GM12874 (cell line): ENCODE measurements at regions not wholly inside any gene's neighbourhood (a gene's known extent, or its start where the extent isn't known, plus 50 kb on each side); places are given as distances from the start of the nearest gene placed in this dataset.

Source experiments
- TF ChIP-seq, protein P1 (sequence below): IDR thresholded peaks from 2 replicates; pipeline ENCODE4 v1.5.1; 2011; ENCODE audit warnings: low read depth, mild to moderate bottlenecking, control low read depth, low read length, moderate library complexity; ENCODE audit not compliant: insufficient read depth

DNA sequence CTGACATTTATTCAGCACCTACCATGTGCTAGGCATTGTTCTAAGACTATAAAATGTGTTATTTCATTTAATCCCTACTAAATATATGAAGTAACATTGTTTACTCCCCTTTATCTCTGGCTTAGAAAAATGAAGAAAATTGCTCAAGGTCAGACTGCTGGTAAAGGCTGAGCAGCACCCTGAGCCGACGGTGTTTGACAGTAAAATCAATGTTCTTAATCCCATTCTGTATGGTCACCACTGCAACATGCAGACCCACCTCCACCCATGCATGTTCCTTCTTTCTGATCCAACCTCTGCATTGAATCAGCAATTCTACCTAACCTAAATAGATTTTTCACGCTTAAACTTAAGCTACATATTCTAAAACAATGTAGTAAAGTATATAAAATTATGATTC, 216.5 kb downstream of the ZBBX start:
- TF ChIP-seq, protein P1, sequence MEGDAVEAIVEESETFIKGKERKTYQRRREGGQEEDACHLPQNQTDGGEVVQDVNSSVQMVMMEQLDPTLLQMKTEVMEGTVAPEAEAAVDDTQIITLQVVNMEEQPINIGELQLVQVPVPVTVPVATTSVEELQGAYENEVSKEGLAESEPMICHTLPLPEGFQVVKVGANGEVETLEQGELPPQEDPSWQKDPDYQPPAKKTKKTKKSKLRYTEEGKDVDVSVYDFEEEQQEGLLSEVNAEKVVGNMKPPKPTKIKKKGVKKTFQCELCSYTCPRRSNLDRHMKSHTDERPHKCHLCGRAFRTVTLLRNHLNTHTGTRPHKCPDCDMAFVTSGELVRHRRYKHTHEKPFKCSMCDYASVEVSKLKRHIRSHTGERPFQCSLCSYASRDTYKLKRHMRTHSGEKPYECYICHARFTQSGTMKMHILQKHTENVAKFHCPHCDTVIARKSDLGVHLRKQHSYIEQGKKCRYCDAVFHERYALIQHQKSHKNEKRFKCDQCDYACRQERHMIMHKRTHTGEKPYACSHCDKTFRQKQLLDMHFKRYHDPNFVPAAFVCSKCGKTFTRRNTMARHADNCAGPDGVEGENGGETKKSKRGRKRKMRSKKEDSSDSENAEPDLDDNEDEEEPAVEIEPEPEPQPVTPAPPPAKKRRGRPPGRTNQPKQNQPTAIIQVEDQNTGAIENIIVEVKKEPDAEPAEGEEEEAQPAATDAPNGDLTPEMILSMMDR, result no peak

DNA sequence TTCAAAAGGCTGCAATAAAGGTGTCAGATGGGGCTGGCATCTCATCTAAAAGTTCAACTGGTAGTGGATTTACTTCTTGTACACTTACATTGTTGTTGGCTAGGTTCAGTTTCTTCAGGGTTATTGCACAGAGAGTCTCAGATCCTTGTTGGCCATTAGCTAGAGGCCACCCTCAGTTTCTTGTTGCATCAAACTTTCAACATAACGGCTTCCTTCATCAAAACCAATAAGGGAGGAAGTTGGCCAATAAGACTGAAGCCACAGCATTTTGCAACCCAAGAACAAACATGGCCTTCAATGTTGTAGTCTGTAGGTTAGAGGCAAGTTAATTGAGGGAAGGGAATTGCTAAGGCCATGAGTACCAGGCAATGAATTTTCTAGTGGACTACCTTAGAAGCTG, 218.0 kb downstream of the ZBBX start:
- TF ChIP-seq, protein P1, result no peak

DNA sequence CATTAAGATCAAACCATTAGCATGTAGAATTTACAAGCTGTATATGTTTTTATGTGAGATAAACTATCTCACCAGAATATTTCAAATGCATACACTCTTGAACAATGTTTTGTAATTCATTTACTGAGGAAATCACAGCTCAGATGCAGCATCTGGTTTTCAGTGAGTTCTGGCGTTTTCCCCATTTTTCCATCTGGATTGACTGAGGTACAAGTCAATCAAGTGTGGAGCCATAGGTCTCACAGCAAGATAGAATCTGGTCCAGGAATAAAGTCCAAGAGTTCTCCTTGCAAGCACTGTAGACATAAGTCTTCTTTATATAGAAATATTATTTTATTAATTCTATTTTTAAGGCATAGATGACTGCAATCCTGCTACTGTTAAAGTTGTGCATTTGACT, 219.3 kb downstream of the ZBBX start:
- TF ChIP-seq, protein P1, result no peak

DNA sequence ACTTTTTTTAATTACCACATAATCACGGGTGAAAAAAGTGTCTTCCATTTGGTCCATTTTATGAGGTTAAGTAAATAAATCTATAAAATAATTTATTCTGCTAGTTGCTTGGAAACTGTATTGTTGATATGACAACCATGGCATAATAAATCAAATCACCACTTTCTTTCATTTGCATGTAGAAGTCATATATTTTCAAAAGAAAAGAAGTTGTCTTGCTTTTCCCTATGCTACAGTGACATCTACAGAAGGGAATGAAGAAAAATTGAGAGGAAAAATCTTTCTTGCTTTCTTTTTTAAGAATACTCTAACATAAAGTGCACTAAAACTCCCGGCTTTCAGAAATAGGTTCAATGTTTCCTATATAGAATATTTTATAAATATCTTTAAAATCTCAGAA, 228.5 kb downstream of the ZBBX start:
- TF ChIP-seq, protein P1, result no peak

DNA sequence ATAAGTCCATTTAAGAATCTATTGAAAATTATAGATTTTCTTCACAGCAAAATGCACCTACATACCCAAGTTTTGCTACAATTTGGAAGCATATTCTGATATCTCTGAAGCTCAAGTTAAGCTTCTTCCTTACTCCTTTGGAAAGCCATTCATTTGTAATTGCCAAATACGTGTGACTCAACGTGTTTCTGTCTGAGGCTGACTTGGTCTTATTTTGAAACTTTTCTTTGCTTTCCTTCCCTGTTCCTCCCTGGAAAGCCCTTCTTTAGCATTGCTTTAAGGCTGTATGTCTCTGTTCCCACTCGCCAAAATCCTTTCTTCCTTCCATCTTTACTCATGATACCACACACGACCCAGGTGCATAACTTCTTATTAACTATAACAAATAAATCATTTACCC, 232.0 kb downstream of the ZBBX start:
- TF ChIP-seq, protein P1, result no peak

DNA sequence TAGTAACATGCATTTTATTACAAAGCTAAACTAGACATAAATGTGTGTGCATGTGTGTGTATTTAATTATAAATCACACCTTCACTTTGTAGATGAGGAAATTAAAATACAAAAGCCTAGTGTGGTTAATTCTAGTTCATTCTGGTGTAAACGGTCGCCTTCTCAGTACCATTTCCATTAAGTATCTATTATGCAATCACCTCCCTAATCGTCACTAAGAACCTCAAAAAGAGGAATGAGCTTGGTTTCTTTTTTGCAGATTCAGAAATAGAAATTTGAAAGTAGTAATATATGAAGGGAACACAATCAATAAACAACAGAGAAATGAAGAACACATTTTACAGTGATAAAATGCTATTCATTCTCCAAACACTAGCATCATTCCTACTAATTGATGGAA, 233.2 kb downstream of the ZBBX start:
- TF ChIP-seq, protein P1, result no peak

DNA sequence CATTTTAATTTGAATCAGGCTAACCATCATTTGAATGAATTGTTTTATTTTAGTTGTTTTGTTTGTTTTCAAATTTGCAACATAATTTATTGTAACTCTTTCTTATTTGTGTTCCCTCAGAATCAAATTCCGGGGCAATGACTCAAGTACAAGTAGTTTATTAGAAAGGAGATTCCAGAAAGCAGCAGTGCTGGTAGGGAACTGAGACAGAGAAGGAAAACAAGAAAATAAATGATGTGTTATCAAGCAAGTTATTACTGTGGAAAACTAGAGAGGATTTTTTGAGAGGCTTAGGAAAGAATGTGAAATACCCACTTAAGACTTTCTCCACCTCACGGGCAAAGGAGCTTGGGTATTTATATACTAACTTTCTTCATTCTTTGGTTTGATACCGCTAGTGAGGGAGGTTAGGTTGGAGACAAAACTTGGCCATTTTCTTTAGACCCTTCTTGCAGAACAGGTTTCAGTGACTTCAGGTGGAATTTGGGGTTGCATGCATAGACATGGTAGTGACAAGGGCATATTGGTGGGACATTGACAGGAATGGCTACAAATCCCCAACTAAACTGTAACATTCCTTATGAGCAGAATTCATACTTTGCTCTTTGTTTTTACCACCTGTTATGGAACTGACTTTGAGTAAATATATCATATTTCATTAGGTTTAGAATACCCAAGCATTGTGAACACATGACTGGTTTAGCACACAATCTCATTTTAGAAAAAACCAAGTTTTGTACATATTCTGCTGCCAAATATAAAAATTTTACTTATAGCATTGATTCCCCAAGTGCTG, 254.3 kb downstream of the ZBBX start:
- TF ChIP-seq, protein P1, result no peak
